Stimulated activated naive B cell treated with anti-CD40 and anti-IgM and Interleukin-4, amounts not matched to agents 10 μg/mL and 1 μg/mL and 100 μg/mL, for 72 hours (primary cell): ENCODE measurements at regions not wholly inside any gene's neighbourhood (a gene's known extent, or its start where the extent isn't known, plus 50 kb on each side); places are given as distances from the start of the nearest gene placed in this dataset.

Experiments
- ATAC-seq, 2 donors: fragments of 150-1000 bp; cut with Tn5 transposase; replicated peaks; 2 replicates each; pipeline ENCODE4 v1.10.0; 2021; ENCODE audit warnings: moderate library complexity in 1 of 2
- DNase-seq: peaks from one replicate; pipeline ENCODE4 v3.0.0; 2021
- H3K27ac Mint-ChIP-seq: one replicate; pipeline ENCODE4 v1.8.0; 2022; ENCODE audit warnings: mild to moderate bottlenecking, mixed read lengths
- H3K27me3 Mint-ChIP-seq, 2 donors: one replicate each; pipeline ENCODE4 v1.8.0; 2022; ENCODE audit warnings: mixed read lengths in 2 of 2
- H3K36me3 Mint-ChIP-seq, 2 donors: one replicate each; pipeline ENCODE4 v1.8.0; 2022; ENCODE audit warnings: mixed read lengths in 2 of 2, mild to moderate bottlenecking in 1 of 2
- H3K4me1 Mint-ChIP-seq, 2 donors: one replicate each; pipeline ENCODE4 v1.8.0; 2022; ENCODE audit warnings: mixed read lengths in 2 of 2, mild to moderate bottlenecking in 1 of 2
- H3K4me3 Mint-ChIP-seq, 2 donors: one replicate each; pipeline ENCODE4 v1.8.0; 2022; ENCODE audit warnings: mild to moderate bottlenecking in 2 of 2, mixed read lengths in 2 of 2, moderate library complexity in 1 of 2
- H3K9me3 Mint-ChIP-seq, 2 donors: one replicate each; pipeline ENCODE4 v1.8.0; 2022; ENCODE audit warnings: mixed read lengths in 2 of 2, mild to moderate bottlenecking in 1 of 2

DNA sequence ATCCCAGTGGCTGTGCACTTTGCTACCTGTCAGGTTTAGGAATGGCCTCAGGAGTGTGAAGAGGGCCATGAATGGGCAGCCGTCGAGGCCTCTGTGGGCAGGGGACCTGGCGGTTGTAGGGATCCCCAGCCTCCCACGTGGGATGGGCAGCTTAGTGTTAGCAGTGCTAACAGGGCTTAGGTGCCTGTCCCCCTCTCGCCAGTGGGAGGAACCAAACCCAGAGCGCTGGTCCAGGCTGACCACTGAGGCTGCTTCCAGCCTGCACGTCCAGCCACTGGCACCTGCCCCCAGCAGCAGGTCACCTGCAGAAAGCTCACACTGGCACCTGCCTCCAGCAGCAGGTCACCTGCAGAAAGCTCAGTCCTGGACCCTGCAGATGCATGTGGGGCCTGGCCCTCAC lies 162.2 kb upstream of the CIBAR2 start:
- H3K4me1 Mint-ChIP-seq, result peaks cover 0 to 9% of the 10 kb centered on the region in 2 donors
- DNase-seq, result no peak
- peaks cover 0 to 3% of the 10 kb centered on the region in 2 donors for H3K9me3 Mint-ChIP-seq
- peaks cover 12 to 15% of the 10 kb centered on the region in 2 donors for H3K27me3 Mint-ChIP-seq
- no peak overlapping the region for H3K4me3 Mint-ChIP-seq
- ATAC-seq, result no peak
- H3K27ac Mint-ChIP-seq, result no peak overlapping the region
- peaks cover 0 to 2% of the 10 kb centered on the region in 2 donors for H3K36me3 Mint-ChIP-seq

- DNase-seq (no peak), ATAC-seq (no peak)
- peaks cover 12 to 15% of the 10 kb centered on the region in 2 donors for H3K27me3 Mint-ChIP-seq
- peaks cover 0 to 9% of the 10 kb centered on the region in 2 donors for H3K4me1 Mint-ChIP-seq
- H3K27ac Mint-ChIP-seq, result no peak overlapping the region
- H3K4me3 Mint-ChIP-seq, result no peak overlapping the region
- H3K36me3 Mint-ChIP-seq, result peaks cover 0 to 2% of the 10 kb centered on the region in 2 donors
- H3K9me3 Mint-ChIP-seq, result peaks cover 0 to 3% of the 10 kb centered on the region in 2 donors
These were observed 162.7 kb upstream of the CIBAR2 start for GRCh38 chr16:85274924-85275323.

GRCh38 chr16:85275533-85276249 lies 163.4 kb upstream of the CIBAR2 start:
- peaks cover 0 to 3% of the 10 kb centered on the region in 2 donors for H3K9me3 Mint-ChIP-seq
- peaks cover 0 to 2% of the 10 kb centered on the region in 2 donors for H3K36me3 Mint-ChIP-seq
- H3K4me1 Mint-ChIP-seq, result peaks cover 0 to 9% of the 10 kb centered on the region in 2 donors
- DNase-seq, result peak; percentile 62
- peak; percentile 92 to 94 for ATAC-seq
- H3K27me3 Mint-ChIP-seq, result peaks cover 12 to 15% of the 10 kb centered on the region in 2 donors
- no peak overlapping the region for H3K27ac Mint-ChIP-seq
- H3K4me3 Mint-ChIP-seq, result no peak overlapping the region

DNA sequence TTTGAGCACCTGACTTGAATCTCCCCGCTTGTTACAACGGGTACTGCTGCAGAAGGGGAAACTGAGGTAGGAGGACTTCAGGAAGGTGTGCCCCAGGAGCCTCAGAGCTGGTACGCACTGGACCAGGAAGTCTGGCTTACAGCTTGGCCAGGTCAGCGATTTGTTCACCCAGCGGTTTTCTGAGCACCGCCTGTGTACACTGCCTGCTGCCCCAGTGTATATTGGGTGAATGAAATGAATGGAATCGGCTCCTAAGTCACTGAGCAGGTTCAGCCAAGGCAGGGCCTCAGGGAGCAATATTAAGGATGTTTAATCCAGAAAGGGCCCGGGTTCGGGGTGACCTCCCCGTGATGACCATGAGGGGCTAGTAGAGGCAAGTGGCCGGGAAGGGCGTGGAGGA lies 164.0 kb upstream of the CIBAR2 start:
- H3K4me3 Mint-ChIP-seq, result no peak overlapping the region
- ATAC-seq (no peak), DNase-seq (no peak)
- H3K27ac Mint-ChIP-seq, result peak overlapping the region; percentile 73
- peaks cover 12 to 15% of the 10 kb centered on the region in 2 donors for H3K27me3 Mint-ChIP-seq
- peaks cover 0 to 3% of the 10 kb centered on the region in 2 donors for H3K9me3 Mint-ChIP-seq
- H3K36me3 Mint-ChIP-seq, result peaks cover 0 to 2% of the 10 kb centered on the region in 2 donors
- H3K4me1 Mint-ChIP-seq, result peaks cover 0 to 9% of the 10 kb centered on the region in 2 donors

GRCh38 chr16:85276721-85277120 lies 164.4 kb upstream of the CIBAR2 start:
- no peak for DNase-seq
- no peak overlapping the region for H3K4me3 Mint-ChIP-seq
- H3K9me3 Mint-ChIP-seq, result peaks cover 0 to 3% of the 10 kb centered on the region in 2 donors
- no peak for ATAC-seq
- no peak overlapping the region for H3K27ac Mint-ChIP-seq
- H3K4me1 Mint-ChIP-seq, result peaks cover 0 to 9% of the 10 kb centered on the region in 2 donors
- peaks cover 0 to 2% of the 10 kb centered on the region in 2 donors for H3K36me3 Mint-ChIP-seq
- H3K27me3 Mint-ChIP-seq, result peaks cover 12 to 15% of the 10 kb centered on the region in 2 donors

DNA sequence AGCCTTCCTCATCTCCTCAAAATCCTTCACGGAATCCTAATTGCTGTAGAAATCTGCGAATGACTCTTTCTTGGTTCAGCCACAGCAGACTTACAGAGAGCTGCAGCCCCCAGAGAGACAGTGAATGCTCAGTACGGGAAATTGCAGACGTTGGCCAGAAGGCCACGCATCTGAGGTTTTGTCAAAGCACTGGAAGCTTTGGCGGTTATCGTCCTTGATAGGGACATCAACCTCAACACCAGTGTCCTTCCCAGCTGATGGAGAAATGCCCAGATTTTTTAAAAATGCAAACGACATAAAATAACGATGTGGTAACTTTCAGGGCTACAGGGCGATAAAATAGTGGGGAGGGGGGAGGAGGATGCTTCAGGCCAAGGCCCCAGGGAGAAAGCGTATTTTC lies 166.6 kb upstream of the CIBAR2 start:
- no peaks in the 10 kb centered on the region for H3K9me3 Mint-ChIP-seq
- H3K27ac Mint-ChIP-seq, result no peak overlapping the region
- peaks cover 0 to 9% of the 10 kb centered on the region in 2 donors for H3K4me1 Mint-ChIP-seq
- no peak overlapping the region for H3K4me3 Mint-ChIP-seq
- ATAC-seq (no peak), DNase-seq (no peak)
- peaks cover 7 to 15% of the 10 kb centered on the region in 2 donors for H3K27me3 Mint-ChIP-seq
- no peaks in the 10 kb centered on the region for H3K36me3 Mint-ChIP-seq

- DNase-seq (no peak), ATAC-seq (no peak)
- no peak overlapping the region for H3K4me3 Mint-ChIP-seq
- no peaks in the 10 kb centered on the region for H3K9me3 Mint-ChIP-seq
- H3K27ac Mint-ChIP-seq, result no peak overlapping the region
- peaks cover 7 to 16% of the 10 kb centered on the region in 2 donors for H3K27me3 Mint-ChIP-seq
- H3K36me3 Mint-ChIP-seq, result no peaks in the 10 kb centered on the region
- H3K4me1 Mint-ChIP-seq, result peaks cover 0 to 9% of the 10 kb centered on the region in 2 donors
These were observed 167.1 kb upstream of the CIBAR2 start for GRCh38 chr16:85279402-85279801.

- no peak overlapping the region for H3K27ac Mint-ChIP-seq
- ATAC-seq (no peak), DNase-seq (no peak)
- H3K4me1 Mint-ChIP-seq, result peaks cover 0 to 9% of the 10 kb centered on the region in 2 donors
- H3K4me3 Mint-ChIP-seq, result no peak overlapping the region
- H3K36me3 Mint-ChIP-seq, result no peaks in the 10 kb centered on the region
- H3K9me3 Mint-ChIP-seq, result no peaks in the 10 kb centered on the region
- peaks cover 4 to 15% of the 10 kb centered on the region in 2 donors for H3K27me3 Mint-ChIP-seq
These were observed 167.7 kb upstream of the CIBAR2 start for GRCh38 chr16:85279825-85280545.

- no peaks in the 10 kb centered on the region for H3K36me3 Mint-ChIP-seq
- H3K27ac Mint-ChIP-seq, result no peak overlapping the region
- no peaks in the 10 kb centered on the region for H3K4me1 Mint-ChIP-seq
- no peak overlapping the region for H3K4me3 Mint-ChIP-seq
- ATAC-seq (no peak), DNase-seq (no peak)
- no peaks in the 10 kb centered on the region for H3K9me3 Mint-ChIP-seq
- H3K27me3 Mint-ChIP-seq, result peaks cover 3 to 11% of the 10 kb centered on the region in 2 donors
These were observed 168.9 kb upstream of the CIBAR2 start for GRCh38 chr16:85281181-85281580.

GRCh38 chr16:85282842-85283241 lies 170.6 kb upstream of the CIBAR2 start:
- Mint-ChIP-seq H3K4me1 (no peaks in the 10 kb centered on the region), H3K36me3 (no peaks in the 10 kb centered on the region), H3K9me3 (no peaks in the 10 kb centered on the region), H3K27ac (no peak overlapping the region), H3K4me3 (no peak overlapping the region), H3K27me3 (peaks cover 4 to 11% of the 10 kb centered on the region in 2 donors)
- DNase-seq (no peak), ATAC-seq (no peak)

- no peaks in the 10 kb centered on the region for H3K36me3 Mint-ChIP-seq
- H3K4me1 Mint-ChIP-seq, result no peaks in the 10 kb centered on the region
- no peak overlapping the region for H3K27ac Mint-ChIP-seq
- peaks cover 4 to 11% of the 10 kb centered on the region in 2 donors for H3K27me3 Mint-ChIP-seq
- DNase-seq (no peak), ATAC-seq (no peak)
- no peaks in the 10 kb centered on the region for H3K9me3 Mint-ChIP-seq
- H3K4me3 Mint-ChIP-seq, result no peak overlapping the region
These were observed 171.2 kb upstream of the CIBAR2 start for GRCh38 chr16:85283305-85284050.

DNA sequence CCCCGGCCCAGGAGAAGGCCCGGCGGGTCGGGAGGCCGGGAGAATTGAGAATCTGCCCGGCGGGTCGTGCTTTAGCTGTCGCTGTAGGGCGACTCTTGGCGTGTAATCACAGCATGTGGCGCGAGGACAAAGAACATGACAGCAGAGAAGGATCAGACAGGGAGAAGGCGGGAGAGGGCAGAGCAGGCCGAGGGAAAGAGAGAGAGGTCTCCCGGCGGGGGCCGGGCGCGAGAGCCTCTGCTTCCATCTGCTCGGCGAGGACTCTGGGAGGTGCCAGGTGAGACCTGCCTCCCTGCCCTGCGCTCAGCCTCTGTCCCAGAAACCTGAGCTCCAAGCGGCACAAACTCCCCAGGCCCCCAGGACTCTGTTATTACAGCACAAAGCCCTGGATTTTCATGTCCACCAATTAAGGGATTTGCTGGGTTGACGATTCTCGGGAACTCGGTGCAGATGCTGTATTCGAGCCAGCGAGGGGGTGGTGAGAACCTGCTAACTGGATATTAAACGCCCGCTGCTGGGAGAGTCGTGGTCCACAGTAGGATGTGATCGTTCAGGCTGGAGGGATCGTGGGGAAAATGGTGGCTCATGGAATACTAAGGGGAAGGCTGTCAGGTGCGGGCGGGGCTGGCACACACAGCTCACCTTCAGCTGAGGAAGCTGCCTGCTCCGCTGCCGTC lies 172.0 kb upstream of the CIBAR2 start:
- no peaks in the 10 kb centered on the region for H3K9me3 Mint-ChIP-seq
- no peaks in the 10 kb centered on the region for H3K4me1 Mint-ChIP-seq
- no peak overlapping the region for H3K27ac Mint-ChIP-seq

GRCh38 chr16:85285681-85286065 lies 173.4 kb upstream of the CIBAR2 start:
- H3K9me3 Mint-ChIP-seq, result no peaks in the 10 kb centered on the region
- no peak overlapping the region for H3K4me3 Mint-ChIP-seq
- ATAC-seq (no peak), DNase-seq (no peak)
- H3K4me1 Mint-ChIP-seq, result no peaks in the 10 kb centered on the region
- H3K27me3 Mint-ChIP-seq, result peaks cover 4 to 11% of the 10 kb centered on the region in 2 donors
- H3K27ac Mint-ChIP-seq, result no peak overlapping the region
- H3K36me3 Mint-ChIP-seq, result no peaks in the 10 kb centered on the region

More for the DNA sequence above, 172.0 kb upstream of the CIBAR2 start:
- Mint-ChIP-seq H3K36me3 (no peaks in the 10 kb centered on the region), H3K27me3 (peaks cover 4 to 11% of the 10 kb centered on the region in 2 donors), H3K4me3 (no peak overlapping the region)
- ATAC-seq, result no peak
- no peak for DNase-seq
